ENCODE measurements at regions not wholly inside any gene's neighbourhood (a gene's known extent, or its start where the extent isn't known, plus 50 kb on each side); places are given as distances from the start of the nearest gene placed in this dataset.
"Not testable (repeated sequence)": the region's sequence is repeated elsewhere in the genome, so short reads cannot be mapped to it uniquely, and the experiment has no call there.

DNA sequence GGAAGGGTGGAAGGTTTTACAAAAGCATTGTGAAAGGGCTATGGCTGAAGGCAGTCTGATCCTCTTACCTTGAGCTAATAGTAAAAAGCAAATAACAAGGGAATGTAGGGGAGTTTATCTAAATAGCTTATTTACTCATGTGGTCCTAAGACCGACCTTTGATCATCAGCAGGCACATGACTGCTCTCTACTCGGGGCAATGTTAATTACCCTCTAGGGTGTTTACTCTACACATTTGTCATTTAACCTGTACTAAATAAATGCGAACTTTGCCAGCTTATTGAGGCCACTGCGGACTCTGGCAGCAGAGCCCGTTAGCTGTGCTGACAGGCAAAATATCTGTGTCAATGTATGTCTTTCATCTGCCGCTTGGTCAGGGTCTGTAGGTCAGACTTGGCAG, 768.3 kb upstream of the ATXN7L3B start:
- FAIRE-seq: no peak

DNA sequence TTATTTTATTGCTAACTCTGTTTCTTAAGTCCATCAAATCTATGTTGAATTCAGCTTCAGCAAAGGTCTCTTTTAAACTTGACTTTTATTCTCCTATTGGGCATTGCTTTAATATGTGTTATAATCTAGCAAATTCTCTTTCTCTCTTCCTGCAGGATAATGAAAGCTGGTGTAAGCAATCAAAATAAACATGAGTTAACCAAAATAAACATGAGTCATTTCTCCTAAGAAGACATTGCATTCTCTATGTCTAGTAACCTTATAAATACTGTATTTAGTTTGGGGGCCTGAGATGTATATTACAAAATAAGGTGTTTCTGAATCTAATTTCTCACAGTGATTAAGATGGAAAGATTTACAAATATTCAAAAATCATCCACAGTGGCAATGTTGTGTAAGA, 739.1 kb upstream of the ATXN7L3B start:
- FAIRE-seq: no peak

DNA sequence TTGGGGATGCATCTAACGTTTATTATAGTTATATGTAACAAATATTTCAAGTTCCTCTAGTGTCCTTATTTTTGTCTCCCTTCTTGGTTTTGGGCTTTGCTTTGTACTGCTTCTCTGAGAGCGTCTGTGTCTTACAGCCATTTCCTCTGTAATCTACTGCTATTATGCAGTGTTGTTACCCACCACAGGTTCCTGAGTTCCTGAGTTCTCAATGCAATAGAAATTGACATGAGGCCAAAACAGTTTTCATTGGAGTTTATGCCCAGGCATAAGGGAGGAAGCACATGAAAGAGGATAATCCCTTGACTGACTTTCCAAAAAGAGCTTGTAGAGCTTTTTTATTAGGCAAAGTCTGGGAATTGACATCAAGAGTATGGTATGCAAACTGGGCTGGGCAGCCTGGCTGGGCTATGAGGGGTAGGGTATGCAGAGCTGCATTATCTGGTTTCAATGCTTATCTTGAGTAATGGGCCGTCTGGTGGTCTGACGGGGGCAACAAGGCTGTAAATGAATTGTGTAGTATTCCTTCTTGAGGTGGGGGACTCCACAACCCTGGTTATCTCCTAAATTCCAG, 722.5 kb upstream of the ATXN7L3B start:
- FAIRE-seq: no peak

DNA sequence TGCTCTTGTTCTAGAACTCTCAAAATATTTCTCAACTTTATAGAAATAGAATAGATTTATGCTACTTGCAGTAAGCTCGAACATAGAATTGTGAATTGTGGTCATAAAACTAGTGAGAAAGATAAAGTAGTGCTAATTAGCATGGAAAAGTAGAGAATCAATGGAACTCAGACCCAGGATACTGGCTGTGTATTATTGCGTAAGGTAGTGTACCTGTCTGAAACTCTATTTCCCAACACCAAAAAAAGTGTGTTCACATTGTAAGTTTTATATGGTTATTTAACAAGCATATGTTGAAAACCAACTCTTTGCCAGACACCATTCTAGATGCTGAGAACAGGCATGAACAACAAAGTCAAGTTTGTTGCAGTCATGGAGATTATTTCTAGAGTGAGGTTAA, 720.5 kb upstream of the ATXN7L3B start:
- no peak for FAIRE-seq

DNA sequence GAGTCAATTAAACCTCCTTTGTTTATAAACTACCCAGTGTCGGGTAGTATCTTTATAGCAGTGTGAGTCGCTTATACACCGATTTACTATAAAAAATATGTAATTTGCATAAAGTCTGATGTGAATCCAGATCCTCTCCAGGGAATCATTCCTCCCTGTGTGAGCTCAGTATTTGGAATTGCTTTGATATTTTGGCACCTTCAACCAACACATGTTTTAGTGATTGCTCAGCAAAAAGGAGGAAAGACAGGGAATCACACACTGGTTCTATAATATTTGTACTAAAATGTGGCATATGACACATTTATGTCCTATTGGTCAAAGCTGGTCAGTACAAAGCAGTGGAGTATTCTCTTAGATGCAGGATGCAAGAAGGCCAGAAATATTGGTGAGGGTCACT, 703.9 kb upstream of the ATXN7L3B start:
- FAIRE-seq: no peak

DNA sequence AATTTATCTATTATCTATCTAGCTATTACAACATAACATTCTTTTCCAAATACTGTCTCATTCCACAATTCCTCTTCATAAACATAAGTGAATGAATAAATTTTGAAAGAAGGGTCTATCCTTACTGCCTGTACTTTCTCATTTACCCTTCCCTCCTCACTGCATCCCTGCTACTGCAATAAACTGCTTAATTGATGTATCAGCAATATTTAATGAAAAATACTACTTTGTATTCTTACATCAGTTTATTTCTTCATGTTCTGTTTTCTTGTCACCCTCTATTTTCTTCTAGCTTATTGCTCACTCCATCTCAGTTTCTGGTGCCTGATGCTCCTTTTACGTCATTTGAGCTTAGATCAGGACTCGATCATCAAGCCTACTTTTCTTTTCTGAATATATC, 695.7 kb upstream of the ATXN7L3B start:
- FAIRE-seq: no peak

DNA sequence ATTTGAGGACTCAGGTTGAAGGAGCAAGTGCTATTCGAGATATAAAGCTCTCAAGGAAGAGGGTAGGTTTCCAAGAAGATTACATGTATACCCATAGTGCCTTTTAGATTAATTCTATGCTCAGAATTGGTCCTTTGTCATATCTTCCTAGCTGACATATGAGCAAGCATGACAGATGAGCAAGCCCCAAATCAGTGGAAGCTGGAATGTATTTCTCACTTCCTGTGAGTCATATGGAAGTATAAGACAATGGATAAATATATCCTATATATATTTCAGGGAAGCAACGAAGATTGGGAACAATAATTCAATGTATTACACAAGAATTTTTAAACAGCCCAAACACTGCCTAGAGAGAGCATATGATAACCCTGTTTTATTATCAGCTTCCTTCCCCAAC, 674.1 kb upstream of the ATXN7L3B start:
- no peak for FAIRE-seq

DNA sequence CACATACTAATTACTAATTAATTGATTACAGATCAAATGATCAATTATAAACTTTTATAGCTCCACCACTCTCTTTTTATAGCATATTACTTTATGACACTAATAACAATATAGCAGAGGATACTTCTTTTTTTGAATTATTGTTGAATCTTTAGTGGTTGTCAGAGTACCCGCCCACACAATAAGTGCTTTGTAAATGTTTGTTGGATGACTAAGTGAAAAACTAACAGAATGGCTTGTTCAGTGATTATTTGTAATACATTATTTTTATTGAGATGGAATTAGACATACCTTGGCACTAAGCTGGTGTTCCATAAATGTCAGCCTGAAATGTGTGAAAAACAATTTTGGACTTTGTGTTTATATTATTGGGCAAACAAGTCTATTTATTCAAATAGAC, 670.5 kb upstream of the ATXN7L3B start:
- FAIRE-seq: no peak

DNA sequence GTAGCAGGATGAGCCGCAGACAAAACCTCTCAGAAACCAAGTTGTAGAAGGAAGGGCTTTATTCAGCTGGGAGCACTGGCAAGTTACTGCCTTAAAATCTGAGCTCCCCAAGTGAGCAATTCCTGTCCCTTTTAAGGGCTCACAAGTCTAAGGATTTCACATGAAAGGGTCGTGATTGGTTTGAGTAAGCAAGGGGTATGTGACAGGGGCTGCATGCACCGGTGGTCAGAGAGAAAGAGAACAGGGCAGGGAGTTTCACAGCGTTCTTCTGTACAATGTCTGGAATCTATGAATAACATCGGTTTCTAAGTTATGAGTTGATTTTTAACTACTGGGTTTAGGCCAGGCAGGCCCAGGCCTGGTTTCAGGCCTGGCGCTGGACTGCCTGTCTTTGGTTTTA, 660.3 kb upstream of the ATXN7L3B start:
- not testable (repeated sequence) for FAIRE-seq

DNA sequence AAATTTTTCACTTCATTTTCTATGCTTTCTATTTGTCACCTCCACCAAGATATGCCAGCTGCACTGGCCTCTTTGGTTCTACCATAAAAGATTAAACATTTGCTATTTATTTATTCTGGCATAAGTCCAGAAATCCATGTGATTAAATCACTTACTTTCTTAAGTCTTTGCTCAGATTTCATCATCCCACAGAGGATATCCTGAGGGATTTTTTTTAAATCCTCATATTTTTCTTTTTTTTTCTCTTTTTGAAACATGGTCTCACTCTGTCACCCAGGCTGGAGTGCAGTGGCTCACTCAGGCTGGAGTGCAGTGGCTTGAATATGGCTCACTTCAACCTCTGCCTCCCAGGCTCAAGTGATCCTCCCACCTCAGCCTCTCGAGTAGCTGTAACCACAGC, 645.4 kb upstream of the ATXN7L3B start:
- FAIRE-seq: no peak

DNA sequence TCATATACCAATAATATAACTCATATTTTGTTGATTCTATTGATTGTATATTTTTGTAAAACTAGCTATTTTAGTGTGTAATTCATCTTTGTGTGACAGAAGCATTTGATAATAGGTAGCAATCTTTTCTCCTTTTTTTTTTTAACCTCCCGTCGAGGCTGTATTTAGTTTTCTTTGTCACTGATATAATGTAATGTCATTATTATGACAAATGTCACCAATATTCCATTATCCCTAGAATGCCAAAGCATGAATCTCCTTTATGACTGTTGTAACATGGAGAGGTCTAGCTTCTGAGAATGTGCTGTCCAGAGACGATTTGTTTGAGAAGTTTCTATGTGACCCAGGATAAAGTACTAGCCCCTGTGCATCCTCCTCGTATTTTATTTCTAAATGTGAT, 639.0 kb upstream of the ATXN7L3B start:
- FAIRE-seq: no peak

DNA sequence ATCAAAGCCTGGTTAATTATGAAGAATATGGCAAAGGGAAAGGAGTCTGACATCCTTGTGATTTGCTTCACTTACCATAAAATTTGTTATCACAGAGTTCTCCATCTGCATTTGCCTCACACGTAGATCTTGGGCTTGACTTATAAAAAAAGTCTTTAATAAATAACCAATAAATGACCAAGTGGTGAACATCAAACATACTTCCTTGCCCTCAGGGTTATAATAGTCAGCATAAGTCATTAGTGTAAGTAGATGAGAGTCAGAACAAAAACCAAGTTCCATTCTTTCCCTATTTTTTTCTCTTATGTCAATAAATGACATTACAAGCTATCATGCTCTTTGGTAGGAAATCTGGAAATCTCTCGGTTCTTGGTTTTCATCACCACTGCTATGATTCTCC, 635.4 kb upstream of the ATXN7L3B start:
- no peak for FAIRE-seq

DNA sequence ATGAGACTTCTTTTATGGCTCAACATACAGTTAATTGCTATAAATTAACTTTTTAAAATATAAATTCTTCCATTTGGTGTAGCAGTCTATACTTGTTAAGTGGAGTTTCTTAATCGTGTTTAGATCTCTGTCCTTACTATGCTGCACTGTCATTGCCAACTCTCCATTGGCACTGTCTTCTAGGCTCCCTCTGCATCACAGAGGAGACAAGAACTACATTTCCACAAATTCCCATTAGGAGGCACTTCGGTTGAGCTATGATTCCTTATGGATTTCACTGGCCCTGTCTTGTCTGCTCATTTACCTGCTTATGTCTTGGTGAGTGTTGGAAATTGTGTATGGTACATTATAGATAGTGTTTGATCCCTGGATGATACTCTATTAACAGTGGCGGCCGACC, 630.9 kb upstream of the ATXN7L3B start:
- no peak for FAIRE-seq

DNA sequence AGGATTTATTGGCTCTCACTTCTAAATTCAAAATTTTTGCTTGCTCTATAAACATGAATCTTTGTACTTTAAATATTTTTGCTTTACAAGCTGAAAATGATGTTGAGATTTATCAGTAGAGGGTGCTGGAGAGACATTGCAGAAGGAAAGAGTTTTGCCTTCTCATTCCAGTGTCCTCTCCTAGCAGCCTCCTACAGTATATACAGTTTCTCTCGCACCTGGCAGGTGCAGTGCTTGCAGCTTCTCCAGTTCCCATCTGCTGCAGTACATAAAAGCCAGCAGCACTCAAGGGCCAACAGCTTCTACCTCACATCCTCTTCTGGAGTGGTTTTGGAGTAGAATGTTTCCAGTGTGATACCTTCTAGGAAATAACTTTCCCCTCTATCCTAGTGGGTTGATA, 601.8 kb upstream of the ATXN7L3B start:
- FAIRE-seq: no peak

DNA sequence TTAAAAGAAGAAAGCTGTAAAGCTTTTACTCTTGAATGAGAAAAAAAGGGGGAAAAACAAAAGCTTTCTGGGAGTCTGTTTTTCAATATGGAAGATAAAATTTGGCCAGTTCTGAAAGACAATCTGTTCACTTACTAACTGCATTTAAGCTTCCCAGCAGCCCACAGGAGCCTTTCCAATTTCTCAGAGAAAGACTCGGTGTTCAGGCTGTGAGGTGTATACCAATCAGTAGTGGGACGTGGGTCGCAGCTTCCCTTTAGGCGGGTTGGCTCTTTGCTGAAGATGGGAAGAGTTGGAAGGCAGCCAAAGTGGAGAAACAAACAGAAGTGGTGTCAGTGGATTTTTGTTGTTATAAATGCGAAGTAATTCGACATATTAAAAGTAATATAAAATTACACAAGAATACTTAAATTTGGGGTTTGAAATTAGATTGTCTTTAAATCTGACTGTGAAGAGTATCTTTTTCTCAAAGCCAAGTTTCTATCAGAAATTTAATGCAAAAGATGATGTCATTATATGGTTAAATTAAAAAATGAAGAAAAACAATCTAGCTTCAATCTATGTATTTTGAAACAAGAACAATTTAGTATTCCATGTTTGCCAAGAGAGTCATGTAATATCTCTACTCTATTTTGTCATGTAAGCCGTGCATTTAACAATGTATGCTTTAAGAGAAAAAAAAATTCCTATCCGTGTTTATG, 590.2 kb upstream of the ATXN7L3B start:
- FAIRE-seq: no peak

DNA sequence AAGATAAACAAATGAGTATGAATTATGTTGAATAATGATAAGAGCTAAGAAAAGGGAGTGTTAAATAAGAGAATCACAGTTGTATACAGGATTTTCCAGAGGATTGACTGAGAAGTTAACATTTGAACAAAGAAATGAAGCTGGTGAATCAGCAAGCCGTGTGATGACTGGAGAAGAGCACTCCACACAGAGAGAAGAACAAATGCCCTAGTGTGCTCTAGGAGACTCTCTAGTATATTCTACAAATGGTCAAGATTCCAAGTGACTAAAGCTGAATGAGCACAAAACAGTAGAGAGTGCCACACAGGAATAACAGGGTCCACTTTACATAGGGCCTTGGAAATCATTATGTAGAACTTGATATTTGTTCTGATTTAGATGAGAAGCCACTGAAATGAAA, 587.1 kb upstream of the ATXN7L3B start:
- no peak for FAIRE-seq

DNA sequence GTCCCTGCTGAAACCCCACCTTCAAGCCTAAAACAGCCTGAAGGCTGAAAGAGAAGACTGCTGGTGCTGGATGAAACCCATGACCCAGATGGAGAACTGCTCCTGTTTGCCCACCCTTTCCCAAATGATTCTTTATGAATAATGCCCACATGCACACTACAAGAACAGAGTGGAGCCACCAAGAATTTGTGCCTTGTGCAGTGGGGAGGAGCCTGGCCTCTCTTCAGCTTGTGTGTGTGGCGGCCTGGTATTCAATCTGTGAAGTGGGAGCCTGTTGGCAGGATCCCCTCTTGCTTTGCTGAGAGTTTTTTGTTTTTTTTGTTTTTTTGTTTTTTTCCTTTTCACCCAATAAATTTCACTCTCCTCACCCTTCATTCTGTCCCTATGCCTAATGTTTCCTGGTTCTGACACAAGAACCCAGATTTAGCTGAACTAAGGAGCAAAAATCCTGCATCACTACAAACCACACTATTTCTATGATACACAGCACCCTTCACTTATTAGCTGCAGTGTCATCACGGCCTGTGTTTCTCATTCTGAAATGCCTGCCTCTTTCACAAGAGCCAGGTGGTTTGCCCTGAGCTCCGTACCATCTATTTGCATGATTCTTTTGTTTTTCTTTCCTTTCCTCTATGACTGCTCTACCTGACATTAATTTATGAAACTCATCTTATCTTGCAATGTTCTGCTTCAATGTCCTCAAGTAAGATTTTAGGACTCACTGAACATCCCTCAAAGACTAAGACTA, 585.5 kb upstream of the ATXN7L3B start:
- FAIRE-seq: no peak

DNA sequence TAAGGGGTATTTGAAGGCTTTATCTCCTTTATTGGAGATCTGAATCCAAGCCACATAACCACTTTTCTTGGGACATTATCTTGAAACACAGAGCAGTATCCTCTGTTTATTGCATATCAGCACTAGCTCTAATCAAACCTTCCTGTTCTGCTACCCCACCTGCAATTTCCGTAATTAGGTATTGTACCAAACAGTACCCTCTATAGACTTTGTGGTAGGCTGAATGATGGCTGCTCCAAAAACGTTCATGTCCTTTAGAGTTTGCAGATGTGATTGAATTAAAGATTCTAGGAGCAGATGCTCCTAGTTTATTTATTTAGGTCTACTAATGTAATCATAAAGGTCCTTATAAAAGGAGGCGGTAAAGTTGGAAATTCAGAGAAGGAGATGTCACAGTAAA, 573.0 kb upstream of the ATXN7L3B start:
- no peak for FAIRE-seq

DNA sequence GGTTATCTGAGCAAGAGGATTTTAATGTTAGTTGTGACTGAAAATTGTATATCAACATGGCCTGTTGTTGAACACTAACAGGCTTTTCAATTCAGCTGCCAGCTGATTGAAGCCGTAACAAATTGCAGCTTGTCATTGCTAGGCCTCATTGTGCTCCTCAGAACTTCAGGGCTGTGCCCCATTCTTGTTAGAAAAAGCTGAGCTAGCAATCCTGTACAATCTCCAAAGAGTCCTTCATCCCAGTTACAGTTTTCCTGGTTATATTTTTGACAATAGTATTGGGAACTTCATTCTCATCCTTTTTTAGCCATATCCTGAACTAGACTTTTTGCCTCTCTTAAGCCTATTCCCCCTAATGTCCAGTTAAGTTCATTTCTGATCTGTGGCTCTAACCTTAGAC, 564.1 kb upstream of the ATXN7L3B start:
- no peak for FAIRE-seq

DNA sequence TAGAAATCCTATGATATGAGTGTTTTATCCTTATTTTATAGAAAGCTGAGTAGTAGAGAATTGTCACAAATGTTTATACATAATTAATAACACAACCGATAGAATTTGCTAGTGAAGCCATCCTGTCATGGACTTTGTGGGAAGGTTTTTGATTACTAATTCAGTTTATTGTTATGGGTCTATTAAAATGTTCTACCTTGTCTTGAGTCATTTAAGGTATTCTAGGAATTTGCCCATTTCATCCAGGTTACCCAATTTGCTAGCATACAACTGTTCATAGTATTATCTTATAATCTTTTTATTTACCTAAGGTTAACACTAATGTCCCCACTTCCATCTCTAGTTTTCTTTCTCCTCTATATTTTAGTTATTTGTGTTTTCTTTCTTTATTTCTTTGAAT, 553.1 kb upstream of the ATXN7L3B start:
- no peak for FAIRE-seq

DNA sequence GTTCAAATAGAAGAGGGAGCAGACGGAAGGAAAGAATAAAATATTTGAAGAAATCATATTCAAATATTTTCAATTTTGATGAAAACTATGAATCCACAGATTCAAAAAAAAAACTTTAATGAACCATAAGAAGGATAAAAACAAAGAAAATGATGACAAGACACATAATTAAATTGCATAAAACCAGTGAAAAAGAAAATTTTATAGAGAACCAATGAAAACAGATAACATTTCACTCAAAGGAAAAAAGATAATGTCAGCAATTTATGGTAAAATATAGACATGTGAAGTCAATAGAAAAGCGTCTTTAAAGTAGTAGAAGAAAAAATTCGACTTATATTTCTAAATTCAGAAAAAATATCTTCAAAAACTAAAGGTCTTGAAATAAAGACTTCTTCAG, 546.5 kb upstream of the ATXN7L3B start:
- FAIRE-seq: no peak

DNA sequence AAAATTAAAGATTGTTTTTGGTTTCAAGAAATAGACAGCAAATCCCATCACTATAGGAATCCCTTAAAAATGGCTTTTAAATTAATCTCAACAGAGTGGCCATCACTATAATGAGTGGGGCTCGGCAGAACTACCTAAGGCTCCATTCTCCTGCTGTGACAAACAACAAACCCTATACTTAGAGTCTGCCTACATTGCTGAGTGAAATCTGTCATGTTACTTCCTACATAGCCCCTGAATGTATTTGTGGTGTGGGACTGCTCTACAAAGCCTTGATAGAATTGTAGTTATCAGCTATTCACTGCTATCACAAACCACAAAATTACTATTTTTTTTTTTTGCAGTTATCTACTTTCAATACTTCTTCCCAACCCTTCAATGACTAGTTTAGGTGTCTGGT, 538.7 kb upstream of the ATXN7L3B start:
- no peak for FAIRE-seq

DNA sequence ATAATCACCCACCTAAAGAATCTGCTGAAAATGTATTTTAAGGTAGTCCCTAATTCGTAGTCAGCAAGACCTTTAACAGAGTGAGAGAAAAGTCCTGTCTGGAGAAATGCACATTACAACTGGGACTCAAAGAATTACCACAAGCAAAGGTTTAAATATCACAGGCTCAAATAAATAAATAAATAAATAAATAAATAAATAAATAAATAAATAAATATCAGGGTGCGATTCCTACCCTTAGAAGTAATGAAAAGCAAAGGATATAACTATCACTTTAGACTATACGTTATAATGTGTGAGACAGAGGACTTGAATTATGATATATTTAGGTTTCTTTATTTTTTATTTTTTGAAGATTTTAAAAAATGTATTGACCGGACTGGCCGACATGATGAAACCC, 522.5 kb upstream of the ATXN7L3B start:
- no peak for FAIRE-seq

DNA sequence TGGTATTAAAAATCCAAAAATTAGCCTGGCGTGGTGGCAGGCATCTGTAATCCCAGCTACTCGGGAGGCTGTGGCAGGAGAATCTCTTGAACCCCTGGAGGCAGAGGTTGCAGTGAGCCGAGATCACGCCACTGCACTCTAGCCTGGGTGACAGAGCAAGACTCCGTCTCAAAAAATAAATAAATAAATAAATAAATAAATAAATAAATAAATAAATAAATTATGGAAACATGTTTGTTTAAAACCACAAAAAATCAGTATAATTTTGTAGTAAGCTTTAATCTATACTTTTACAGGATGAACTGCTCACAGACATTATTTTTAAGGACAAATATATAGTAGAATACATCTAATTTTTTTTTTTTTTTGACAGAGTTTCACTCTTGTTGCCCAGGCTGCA, 521.3 kb upstream of the ATXN7L3B start:
- FAIRE-seq: not testable (repeated sequence)

DNA sequence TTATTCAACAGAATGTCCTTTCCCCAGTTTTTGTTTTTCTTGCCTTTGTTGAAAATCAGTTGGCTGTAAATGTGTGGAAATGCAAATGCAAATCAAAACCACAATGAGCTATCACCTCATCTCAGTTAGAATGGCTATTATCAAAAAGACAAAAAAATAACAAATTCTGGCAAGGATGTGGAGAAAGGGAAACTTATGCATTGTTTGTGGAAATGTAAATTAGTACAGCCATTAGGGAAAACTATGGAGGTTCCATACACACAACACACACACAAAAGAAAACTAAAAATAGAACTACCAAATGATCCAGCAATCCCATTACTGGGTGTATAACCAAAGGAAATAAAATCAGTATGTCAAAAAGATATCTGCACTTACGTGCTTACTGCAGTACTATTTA, 518.8 kb upstream of the ATXN7L3B start:
- FAIRE-seq: no peak

Measured in islet of Langerhans (tissue), 1 donor.